Calu3 (cell line): ENCODE measurements at regions not wholly inside any gene's neighbourhood (a gene's known extent, or its start where the extent isn't known, plus 50 kb on each side); places are given as distances from the start of the nearest gene placed in this dataset.

Source experiments
- BruUV-seq: library from RNA; stranded (reverse); fragments of 400-500 nt; replicated peaks from 2 replicates; lab custom pipeline; 2021; lab: Mats Ljungman, UMichigan
- CTCF ChIA-PET: fragments of 300-600 bp; sonication (Branson Sonifier 250); formaldehyde crosslinking; loops from one replicate; lab custom pipeline; 2022; ENCODE audit warnings: antibody characterized with exemption; lab: Charles Lee
- DNase-seq: peaks from one replicate; pipeline ENCODE4 v3.0.0; 2022
- H3K27ac Mint-ChIP-seq: one replicate; pipeline ENCODE4 v1.8.0; 2022; ENCODE audit warnings: mixed read lengths; ENCODE audit not compliant: unreplicated experiment
- H3K27me3 Mint-ChIP-seq: one replicate; pipeline ENCODE4 v1.8.0; 2022; ENCODE audit warnings: mixed read lengths; ENCODE audit not compliant: unreplicated experiment
- H3K36me3 Mint-ChIP-seq: one replicate; pipeline ENCODE4 v1.8.0; 2022; ENCODE audit warnings: mild to moderate bottlenecking, moderate library complexity, mixed read lengths; ENCODE audit not compliant: insufficient read depth, unreplicated experiment
- H3K4me1 Mint-ChIP-seq: one replicate; pipeline ENCODE4 v1.8.0; 2022; ENCODE audit warnings: mild to moderate bottlenecking, low read depth, mixed read lengths; ENCODE audit not compliant: unreplicated experiment
- H3K4me3 Mint-ChIP-seq: one replicate; pipeline ENCODE4 v1.8.0; 2022; ENCODE audit warnings: mild to moderate bottlenecking, low read depth, moderate library complexity, mixed read lengths; ENCODE audit not compliant: unreplicated experiment
- H3K9me3 Mint-ChIP-seq: one replicate; pipeline ENCODE4 v1.8.0; 2022; ENCODE audit warnings: low read depth, mixed read lengths; ENCODE audit not compliant: unreplicated experiment
- intact Hi-C: fragments of 100-400 bp; cut with micrococcal nuclease; formaldehyde crosslinking; loops from one replicate; pipeline ENCODE4 v1.10.0; 2022; ENCODE audit not compliant: unreplicated experiment
- TF ChIP-seq, protein P1 (sequence below): fragments of 200-600 bp; IDR thresholded peaks from one replicate; pipeline ENCODE4 v1.8.0; 2022; ENCODE audit warnings: antibody characterized with exemption; ENCODE audit not compliant: unreplicated experiment

GRCh38 chr5:148725675-148726074 is 71.3 kb upstream of the HTR4 start:
- Mint-ChIP-seq H3K4me1 (no peaks in the 10 kb centered on the region), H3K9me3 (no peaks in the 10 kb centered on the region)

GRCh38 chr5:148729182-148729581 is 74.9 kb upstream of the HTR4 start:
- Mint-ChIP-seq H3K4me1 (peaks cover 26% of the 10 kb centered on the region), H3K4me3 (no peak overlapping the region), H3K36me3 (no peaks in the 10 kb centered on the region), H3K27me3 (peaks cover 7% of the 10 kb centered on the region), H3K9me3 (no peaks in the 10 kb centered on the region), H3K27ac (no peak overlapping the region)
- no peak for DNase-seq
- TF ChIP-seq, protein P1, sequence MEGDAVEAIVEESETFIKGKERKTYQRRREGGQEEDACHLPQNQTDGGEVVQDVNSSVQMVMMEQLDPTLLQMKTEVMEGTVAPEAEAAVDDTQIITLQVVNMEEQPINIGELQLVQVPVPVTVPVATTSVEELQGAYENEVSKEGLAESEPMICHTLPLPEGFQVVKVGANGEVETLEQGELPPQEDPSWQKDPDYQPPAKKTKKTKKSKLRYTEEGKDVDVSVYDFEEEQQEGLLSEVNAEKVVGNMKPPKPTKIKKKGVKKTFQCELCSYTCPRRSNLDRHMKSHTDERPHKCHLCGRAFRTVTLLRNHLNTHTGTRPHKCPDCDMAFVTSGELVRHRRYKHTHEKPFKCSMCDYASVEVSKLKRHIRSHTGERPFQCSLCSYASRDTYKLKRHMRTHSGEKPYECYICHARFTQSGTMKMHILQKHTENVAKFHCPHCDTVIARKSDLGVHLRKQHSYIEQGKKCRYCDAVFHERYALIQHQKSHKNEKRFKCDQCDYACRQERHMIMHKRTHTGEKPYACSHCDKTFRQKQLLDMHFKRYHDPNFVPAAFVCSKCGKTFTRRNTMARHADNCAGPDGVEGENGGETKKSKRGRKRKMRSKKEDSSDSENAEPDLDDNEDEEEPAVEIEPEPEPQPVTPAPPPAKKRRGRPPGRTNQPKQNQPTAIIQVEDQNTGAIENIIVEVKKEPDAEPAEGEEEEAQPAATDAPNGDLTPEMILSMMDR, result no peak
- BruUV-seq, result no TSS peak
- CTCF ChIA-PET, result interaction anchor here (1.3 kb wide), 1 partner anchor 284 kb away, joined by 4 read pairs; no protein-coding TSS in a partner anchor
- intact Hi-C loops, result no loop called here

More at GRCh38 chr5:148725675-148726074, 71.3 kb upstream of the HTR4 start:
- Mint-ChIP-seq H3K27ac (no peak overlapping the region), H3K36me3 (no peaks in the 10 kb centered on the region), H3K27me3 (peaks cover 8% of the 10 kb centered on the region), H3K4me3 (no peak overlapping the region)
- CTCF ChIA-PET, result interaction anchor here (0.7 kb wide), 1 partner anchor 836 kb away, joined by 4 read pairs; no protein-coding TSS in a partner anchor
- no TSS peak for BruUV-seq
- intact Hi-C loops, result no loop called here
- TF ChIP-seq, protein P1, result no peak
- DNase-seq, result no peak

GRCh38 chr5:148730270-148730669 is 75.9 kb upstream of the HTR4 start:
- no peaks in the 10 kb centered on the region for H3K36me3 Mint-ChIP-seq
- no peak for DNase-seq
- peaks cover 36% of the 10 kb centered on the region for H3K4me1 Mint-ChIP-seq
- intact Hi-C loops, result loop anchor here (5.0 kb wide), 1 partner anchor 438 kb away; no protein-coding TSS in a partner anchor
- no peak overlapping the region for H3K4me3 Mint-ChIP-seq
- TF ChIP-seq, protein P1, result no peak
- no peaks in the 10 kb centered on the region for H3K27me3 Mint-ChIP-seq
- no peaks in the 10 kb centered on the region for H3K9me3 Mint-ChIP-seq
- CTCF ChIA-PET, result interaction anchor here (0.8 to 1.9 kb wide), 36 partner anchors 9 to 583 kb away, joined by 3 to 41 read pairs (median 5); no protein-coding TSS in a partner anchor
- no TSS peak for BruUV-seq
- H3K27ac Mint-ChIP-seq, result no peak overlapping the region

DNA sequence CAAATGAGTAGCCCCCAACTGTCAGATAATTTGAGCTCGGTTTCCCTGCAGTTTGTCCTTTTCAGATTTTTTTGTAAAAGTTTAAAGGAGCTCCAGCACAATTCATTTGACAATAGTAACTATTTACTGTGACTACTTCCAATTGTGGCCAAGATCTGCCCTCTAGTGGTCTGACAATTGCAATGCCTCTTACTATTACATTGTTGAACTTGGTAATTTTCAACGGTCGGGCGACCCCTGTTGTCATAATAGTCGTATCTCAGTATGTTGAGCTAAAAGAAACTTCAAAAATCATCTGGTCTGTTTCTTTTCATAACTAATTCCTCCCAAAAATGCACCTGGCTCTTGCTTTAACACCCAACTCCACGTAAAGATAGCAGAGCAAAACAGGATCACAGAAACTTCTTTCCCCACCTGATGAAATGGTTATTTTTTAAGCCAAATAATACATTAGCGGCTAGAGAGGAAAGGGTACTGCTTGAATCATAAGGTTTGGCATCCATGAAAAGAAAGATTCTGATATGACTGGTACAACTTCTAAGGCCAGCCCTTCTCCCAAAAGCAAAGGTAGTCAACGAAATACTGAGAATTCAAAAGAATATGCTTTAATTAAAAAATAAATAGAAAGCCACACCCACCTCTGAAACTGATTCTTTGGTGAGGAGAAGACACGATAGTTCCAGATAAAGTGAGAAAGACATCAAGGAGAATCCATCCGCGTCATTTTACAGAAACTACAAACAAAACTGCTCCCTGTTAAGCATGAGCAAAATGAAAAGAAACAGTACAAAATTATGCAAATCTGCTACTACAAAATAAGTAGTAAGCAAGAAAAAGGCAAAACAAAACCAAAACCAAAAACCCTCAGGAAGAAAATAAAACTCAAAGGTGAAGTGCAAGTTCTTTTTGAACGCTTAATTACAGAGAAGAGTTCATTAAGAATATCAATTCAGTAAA is 76.9 kb upstream of the HTR4 start:
- peaks cover 46% of the 10 kb centered on the region for H3K4me1 Mint-ChIP-seq
- no peaks in the 10 kb centered on the region for H3K9me3 Mint-ChIP-seq
- H3K27me3 Mint-ChIP-seq, result no peaks in the 10 kb centered on the region
- H3K27ac Mint-ChIP-seq, result peak overlapping the region; percentile 4
- TF ChIP-seq, protein P1, result peak; percentile 91
- intact Hi-C loops, result loop anchor here (1.0 to 5.0 kb wide), 3 partner anchors 287 to 552 kb away; no protein-coding TSS in a partner anchor
- DNase-seq, result peak; percentile 82
- no TSS peak for BruUV-seq
- peak overlapping the region; percentile 47 for H3K4me3 Mint-ChIP-seq
- CTCF ChIA-PET, result interaction anchor here (0.5 to 1.9 kb wide), 65 partner anchors 8 to 583 kb away, joined by 3 to 41 read pairs (median 4); partner anchors contain the start of gene AFAP1L1
- H3K36me3 Mint-ChIP-seq, result no peaks in the 10 kb centered on the region
